Endometrial microvascular endothelial cells (primary cell): ENCODE measurements at regions not wholly inside any gene's neighbourhood (a gene's known extent, or its start where the extent isn't known, plus 50 kb on each side); places are given as distances from the start of the nearest gene placed in this dataset.
"Not testable (repeated sequence)": the region's sequence is repeated elsewhere in the genome, so short reads cannot be mapped to it uniquely, and the experiment has no call there.

Experiments
- in situ Hi-C: cut with HindIII; loops from 2 replicates; pipeline ENCODE4 v1.10.0; 2017; ENCODE audit warnings: low sequenced_read_pairs, low pct_unique_long_range_greater_than_20kb; ENCODE audit errors: inconsistent ontology term

DNA sequence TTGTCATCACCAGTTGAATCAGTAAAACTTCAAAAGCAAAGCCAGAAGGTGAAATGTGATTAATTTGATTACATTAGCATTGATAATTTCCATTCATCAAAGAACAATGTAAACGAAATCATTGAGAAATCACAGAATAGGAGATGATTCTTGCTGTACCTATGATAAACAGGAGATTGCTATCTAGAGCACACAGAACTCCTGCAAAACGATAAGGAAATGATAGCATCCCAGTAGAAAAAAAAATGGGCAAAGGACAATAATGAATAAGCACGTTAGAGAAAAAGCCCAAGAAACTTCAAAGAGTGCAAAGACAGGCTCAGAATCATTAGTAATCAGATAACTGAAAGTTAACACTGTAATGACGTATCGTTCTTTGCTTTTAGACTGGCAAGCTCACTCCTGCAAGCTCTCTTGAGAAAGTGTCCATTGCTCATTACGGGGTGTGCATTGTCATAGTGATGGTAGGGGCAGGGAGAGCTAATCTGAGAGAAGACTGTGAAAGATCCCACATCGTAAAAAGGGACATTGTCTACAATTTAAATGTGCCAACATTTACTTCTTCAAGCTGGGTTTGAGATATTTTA, 143.6 kb downstream of the SPP2 start:
- in situ Hi-C loops = no loop called here

GRCh38 chr2:234191819-234192407, 141.4 kb downstream of the SPP2 start:
- in situ Hi-C loops = no loop called here

GRCh38 chr2:234189786-234190300, 139.3 kb downstream of the SPP2 start:
- in situ Hi-C loops = no loop called here

GRCh38 chr2:234189230-234189629, 138.7 kb downstream of the SPP2 start:
- in situ Hi-C loops = no loop called here

- in situ Hi-C loops = no loop called here
These were observed 137.2 kb downstream of the SPP2 start for GRCh38 chr2:234187646-234188174.

- in situ Hi-C loops = no loop called here
These were observed 130.6 kb downstream of the SPP2 start for GRCh38 chr2:234181121-234181520.

- in situ Hi-C loops = no loop called here
These were observed 128.5 kb downstream of the SPP2 start for GRCh38 chr2:234179031-234179363.

- in situ Hi-C loops = no loop called here
These were observed 128.0 kb downstream of the SPP2 start for GRCh38 chr2:234178330-234179030.

GRCh38 chr2:234175649-234176048, 125.1 kb downstream of the SPP2 start:
- in situ Hi-C loops = no loop called here

GRCh38 chr2:234174742-234175141, 124.2 kb downstream of the SPP2 start:
- in situ Hi-C loops = no loop called here

GRCh38 chr2:234172532-234172931, 122.0 kb downstream of the SPP2 start:
- in situ Hi-C loops = no loop called here

GRCh38 chr2:234172066-234172465, 121.6 kb downstream of the SPP2 start:
- in situ Hi-C loops = no loop called here

- in situ Hi-C loops = no loop called here
These were observed 121.2 kb downstream of the SPP2 start for GRCh38 chr2:234171666-234172065.

DNA sequence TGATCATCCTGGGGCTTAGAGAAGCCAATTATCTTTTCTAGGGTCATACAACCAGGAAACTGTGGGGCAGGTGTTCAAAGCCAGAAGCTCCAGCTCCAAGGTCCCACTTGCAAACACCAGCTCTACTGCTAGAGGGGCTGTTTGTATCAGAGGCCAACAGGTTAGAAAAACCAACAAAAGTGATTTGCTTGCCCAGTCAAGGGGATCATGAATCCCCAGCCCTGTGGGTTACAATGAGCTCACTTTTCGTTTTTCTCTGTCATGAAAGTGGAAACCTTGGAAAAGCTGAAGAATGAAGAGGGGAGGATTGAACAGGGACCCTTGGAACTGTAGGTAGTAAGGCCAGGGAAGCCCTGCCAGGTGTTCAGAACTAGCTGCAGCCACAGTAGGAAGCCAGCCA, 119.2 kb downstream of the SPP2 start:
- in situ Hi-C loops = no loop called here

DNA sequence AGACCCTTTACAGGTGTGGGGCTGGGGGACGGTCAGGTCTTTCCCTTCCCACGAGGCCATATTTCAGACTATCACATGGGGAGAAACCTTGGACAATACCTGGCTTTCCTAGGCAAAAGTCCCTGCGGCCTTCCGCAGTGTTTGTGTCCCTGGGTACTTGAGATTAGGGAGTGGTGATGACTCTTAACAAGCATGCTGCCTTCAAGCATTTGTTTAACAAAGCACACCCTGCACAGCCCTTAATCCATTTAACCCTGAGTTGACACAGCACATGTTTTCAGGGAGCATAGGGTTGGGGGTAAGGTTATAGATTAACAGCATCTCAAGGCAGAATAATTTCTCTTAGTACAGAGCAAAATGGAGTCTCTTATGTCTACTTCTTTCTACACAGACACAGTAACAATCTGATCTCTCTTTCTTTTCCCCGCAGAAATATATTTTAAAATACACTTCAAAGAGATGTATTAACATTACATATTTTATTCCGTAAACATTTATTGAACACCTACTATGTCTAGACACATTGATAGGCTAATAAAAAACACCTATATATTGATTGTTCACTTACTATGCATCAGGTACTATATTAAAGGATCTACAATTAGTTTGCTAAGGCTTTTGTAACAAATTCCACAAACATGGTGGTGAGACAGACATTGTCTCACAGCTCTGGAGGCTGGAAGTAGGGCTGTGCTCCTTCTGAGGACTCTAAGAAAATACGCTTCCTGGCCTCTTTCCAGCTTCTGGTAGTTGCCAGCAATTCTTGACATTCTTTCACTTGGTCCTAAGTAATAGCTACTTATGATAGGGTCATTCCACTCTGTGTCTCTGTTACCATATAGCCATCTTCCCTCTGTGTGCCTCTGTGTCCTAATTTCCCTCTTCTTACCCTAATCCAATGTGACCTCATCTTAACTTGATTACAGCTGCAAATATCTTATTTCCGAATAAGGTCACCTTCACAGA, 118.4 kb downstream of the SPP2 start:
- in situ Hi-C loops = not testable (repeated sequence)

- in situ Hi-C loops = no loop called here
These were observed 116.0 kb downstream of the SPP2 start for GRCh38 chr2:234166531-234166930.

GRCh38 chr2:234165421-234165820, 114.9 kb downstream of the SPP2 start:
- in situ Hi-C loops = no loop called here

GRCh38 chr2:234164493-234165413, 114.3 kb downstream of the SPP2 start:
- in situ Hi-C loops = no loop called here
